GM12878 (cell line): ENCODE measurements at regions not wholly inside any gene's neighbourhood (a gene's known extent, or its start where the extent isn't known, plus 50 kb on each side); places are given as distances from the start of the nearest gene placed in this dataset.

Experiments
- POLR2A ChIP-seq: IDR thresholded peaks from 2 replicates; pipeline ENCODE4 v1.6.1; 2011; ENCODE audit warnings: low read depth, mild to moderate bottlenecking, low read length
- ZSCAN29 ChIP-seq: fragments of 450-650 bp; IDR thresholded peaks from 2 replicates; pipeline ENCODE4 v1.6.1; 2017; ENCODE audit warnings: mild to moderate bottlenecking, moderate library complexity

- TF ChIP-seq ZSCAN29 (no peak), POLR2A (no peak)
Measured at GRCh38 chr1:79693441-79694114, 687.0 kb upstream of the ADGRL4 start.
